Smooth muscle cell (in vitro differentiated cells): ENCODE measurements at regions not wholly inside any gene's neighbourhood (a gene's known extent, or its start where the extent isn't known, plus 50 kb on each side); places are given as distances from the start of the nearest gene placed in this dataset.

Experiments used
- DNase-seq: peaks from one replicate; lab custom pipeline; 2025; ENCODE audit not compliant: unreplicated experiment; lab: John Stamatoyannopoulos, UW
- H2AFZ ChIP-seq: fragments of 200-600 bp; sonication (generic); 2 replicates; pipeline ENCODE4 v1.6.0; 2016; ENCODE audit warnings: antibody characterized with exemption, low read depth, mild to moderate bottlenecking
- H3F3A ChIP-seq: fragments of 200-600 bp; sonication (generic); 2 replicates; pipeline ENCODE4 v1.6.0; 2017; ENCODE audit warnings: antibody characterized with exemption, low read depth
- H3K27ac ChIP-seq: fragments of 200-600 bp; sonication (generic); 2 replicates; pipeline ENCODE4 v1.5.1; 2016; ENCODE audit warnings: low read depth, mild to moderate bottlenecking
- H3K27me3 ChIP-seq: fragments of 200-600 bp; sonication (generic); 2 replicates; pipeline ENCODE4 v1.6.1; 2016; ENCODE audit warnings: low read depth, mild to moderate bottlenecking
- H3K36me3 ChIP-seq: fragments of 200-600 bp; sonication (generic); 2 replicates; pipeline ENCODE4 v1.5.1; 2016; ENCODE audit warnings: low read depth
- H3K4me1 ChIP-seq: fragments of 200-600 bp; sonication (generic); 2 replicates; pipeline ENCODE4 v1.5.1; 2016; ENCODE audit warnings: low read depth
- H3K4me2 ChIP-seq: fragments of 200-600 bp; sonication (generic); 2 replicates; pipeline ENCODE4 v1.6.0; 2016; ENCODE audit warnings: mild to moderate bottlenecking
- H3K4me3 ChIP-seq: fragments of 200-600 bp; sonication (generic); 2 replicates; pipeline ENCODE4 v1.5.1; 2016; ENCODE audit warnings: mild to moderate bottlenecking
- H3K79me2 ChIP-seq: fragments of 200-600 bp; sonication (generic); 2 replicates; pipeline ENCODE4 v1.6.0; 2016; ENCODE audit warnings: low read depth, mild to moderate bottlenecking
- H3K9ac ChIP-seq: fragments of 200-600 bp; sonication (generic); 2 replicates; pipeline ENCODE4 v1.6.0; 2016; ENCODE audit warnings: low read depth
- H3K9me3 ChIP-seq: fragments of 200-600 bp; sonication (generic); replicated peaks from 2 replicates; pipeline ENCODE4 v1.5.1; 2016; ENCODE audit warnings: low read depth
- H4K20me1 ChIP-seq: fragments of 200-600 bp; sonication (generic); 2 replicates; pipeline ENCODE4 v1.6.0; 2016; ENCODE audit warnings: low read depth
- WGBS: methylation state at CpG from one replicate; pipeline ENCODE4 v1.1.7; 2016; ENCODE audit warnings: low lambda C conversion rate; 5-methylcytosine and 5-hydroxymethylcytosine counted together
- TF ChIP-seq, protein P1 (sequence below): fragments of 200-600 bp; sonication (generic); IDR thresholded peaks from 2 replicates; pipeline ENCODE4 v1.5.1; 2017; ENCODE audit warnings: borderline replicate concordance, mild to moderate bottlenecking, antibody characterized with exemption; ENCODE audit not compliant: insufficient read depth, poor library complexity, severe bottlenecking

- no peak overlapping the region for H3K27ac ChIP-seq
- H3F3A ChIP-seq, result no peaks in the 10 kb centered on the region
- H3K4me3 ChIP-seq, result no peak overlapping the region
- WGBS, result 84% methylated on average over 3 of the region's 3 CpGs
- H3K79me2 ChIP-seq, result no peaks in the 10 kb centered on the region
- H2AFZ ChIP-seq, result no peak overlapping the region
- H3K9me3 ChIP-seq, result no peaks in the 10 kb centered on the region
- no peaks in the 10 kb centered on the region for H3K27me3 ChIP-seq
- DNase-seq, result no peak
- no peaks in the 10 kb centered on the region for H3K36me3 ChIP-seq
- no peak overlapping the region for H3K9ac ChIP-seq
- H4K20me1 ChIP-seq, result no peaks in the 10 kb centered on the region
- TF ChIP-seq, protein P1, sequence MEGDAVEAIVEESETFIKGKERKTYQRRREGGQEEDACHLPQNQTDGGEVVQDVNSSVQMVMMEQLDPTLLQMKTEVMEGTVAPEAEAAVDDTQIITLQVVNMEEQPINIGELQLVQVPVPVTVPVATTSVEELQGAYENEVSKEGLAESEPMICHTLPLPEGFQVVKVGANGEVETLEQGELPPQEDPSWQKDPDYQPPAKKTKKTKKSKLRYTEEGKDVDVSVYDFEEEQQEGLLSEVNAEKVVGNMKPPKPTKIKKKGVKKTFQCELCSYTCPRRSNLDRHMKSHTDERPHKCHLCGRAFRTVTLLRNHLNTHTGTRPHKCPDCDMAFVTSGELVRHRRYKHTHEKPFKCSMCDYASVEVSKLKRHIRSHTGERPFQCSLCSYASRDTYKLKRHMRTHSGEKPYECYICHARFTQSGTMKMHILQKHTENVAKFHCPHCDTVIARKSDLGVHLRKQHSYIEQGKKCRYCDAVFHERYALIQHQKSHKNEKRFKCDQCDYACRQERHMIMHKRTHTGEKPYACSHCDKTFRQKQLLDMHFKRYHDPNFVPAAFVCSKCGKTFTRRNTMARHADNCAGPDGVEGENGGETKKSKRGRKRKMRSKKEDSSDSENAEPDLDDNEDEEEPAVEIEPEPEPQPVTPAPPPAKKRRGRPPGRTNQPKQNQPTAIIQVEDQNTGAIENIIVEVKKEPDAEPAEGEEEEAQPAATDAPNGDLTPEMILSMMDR, result no peak
- no peak overlapping the region for H3K4me2 ChIP-seq
- no peaks in the 10 kb centered on the region for H3K4me1 ChIP-seq
These were observed 89.5 kb upstream of the TMEM17 start for GRCh38 chr2:62595474-62595873.

DNA sequence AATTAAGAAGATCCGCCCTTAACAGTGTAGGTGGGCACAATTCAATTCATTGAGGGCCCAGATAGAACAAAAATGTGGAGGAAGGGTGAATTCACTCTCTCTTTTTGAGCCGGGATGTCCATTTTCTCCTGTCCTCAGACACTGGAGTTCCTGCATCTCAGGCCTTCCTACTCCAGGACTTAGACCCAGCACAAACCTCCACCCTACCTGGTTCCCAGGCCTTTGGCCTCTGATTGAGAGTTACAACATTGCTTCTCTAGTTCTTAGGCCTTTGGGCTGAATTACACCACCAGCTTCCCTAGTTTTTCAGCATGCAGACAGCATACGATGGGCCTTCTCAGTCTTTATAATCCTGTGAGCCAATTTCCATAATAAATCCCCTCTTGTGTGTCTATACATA is 87.8 kb upstream of the TMEM17 start:
- WGBS, result 98% methylated on average over 3 of the region's 3 CpGs
- Histone ChIP-seq H3K9me3 (no peaks in the 10 kb centered on the region), H3K27me3 (no peaks in the 10 kb centered on the region), H2AFZ (no peak overlapping the region), H3K79me2 (no peaks in the 10 kb centered on the region), H3F3A (no peaks in the 10 kb centered on the region), H3K4me1 (no peaks in the 10 kb centered on the region), H3K27ac (no peak overlapping the region), H3K9ac (no peak overlapping the region), H4K20me1 (no peaks in the 10 kb centered on the region), H3K36me3 (no peaks in the 10 kb centered on the region), H3K4me2 (no peak overlapping the region), H3K4me3 (no peak overlapping the region)
- TF ChIP-seq, protein P1, result no peak
- no peak for DNase-seq

DNA sequence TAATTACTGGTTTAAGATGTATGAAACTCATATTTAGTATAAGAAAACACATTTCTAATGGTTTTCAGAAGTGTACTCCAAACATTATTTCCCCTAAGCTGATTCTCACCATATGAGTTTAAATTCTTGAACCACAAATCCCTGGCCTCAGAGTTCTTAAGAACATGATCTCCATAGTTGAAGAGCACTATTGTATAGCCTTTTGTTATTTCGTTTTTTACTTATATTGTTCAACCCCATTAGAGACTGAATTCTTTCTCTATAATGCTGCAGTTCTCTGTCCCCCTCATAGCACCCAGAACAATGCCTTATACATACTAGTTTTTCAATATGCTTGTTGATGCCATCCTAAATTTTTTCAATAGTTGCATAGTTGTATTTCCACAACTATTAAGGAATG is 85.5 kb upstream of the TMEM17 start:
- Histone ChIP-seq H3K9ac (no peak overlapping the region), H4K20me1 (no peaks in the 10 kb centered on the region), H3F3A (no peaks in the 10 kb centered on the region), H2AFZ (no peak overlapping the region), H3K79me2 (no peaks in the 10 kb centered on the region), H3K4me2 (no peak overlapping the region), H3K4me1 (no peaks in the 10 kb centered on the region), H3K4me3 (no peak overlapping the region), H3K36me3 (no peaks in the 10 kb centered on the region), H3K27me3 (no peaks in the 10 kb centered on the region), H3K9me3 (no peaks in the 10 kb centered on the region), H3K27ac (no peak overlapping the region)
- no peak for DNase-seq
- WGBS, result 70% methylated on average over 1 of the region's 1 CpG
- TF ChIP-seq, protein P1, result no peak

- H3K4me1 ChIP-seq, result no peaks in the 10 kb centered on the region
- H3K9me3 ChIP-seq, result no peaks in the 10 kb centered on the region
- no peak overlapping the region for H3K4me3 ChIP-seq
- no peaks in the 10 kb centered on the region for H3K79me2 ChIP-seq
- H3K27me3 ChIP-seq, result no peaks in the 10 kb centered on the region
- no peak for DNase-seq
- H3K4me2 ChIP-seq, result no peak overlapping the region
- no peaks in the 10 kb centered on the region for H3F3A ChIP-seq
- H2AFZ ChIP-seq, result no peak overlapping the region
- no peak overlapping the region for H3K9ac ChIP-seq
- WGBS, result 64% methylated on average over 4 of the region's 4 CpGs
- H3K27ac ChIP-seq, result no peak overlapping the region
- TF ChIP-seq, protein P1, result no peak
- no peaks in the 10 kb centered on the region for H3K36me3 ChIP-seq
- no peaks in the 10 kb centered on the region for H4K20me1 ChIP-seq
These were observed 83.8 kb upstream of the TMEM17 start for GRCh38 chr2:62589691-62590356.
